Astrocyte (in vitro differentiated cells and primary cell): ENCODE measurements at regions not wholly inside any gene's neighbourhood (a gene's known extent, or its start where the extent isn't known, plus 50 kb on each side); places are given as distances from the start of the nearest gene placed in this dataset.

ENCODE experiments used
- DNase-seq: peaks from one replicate; pipeline ENCODE4 v3.0.0-alpha.2; 2010; ENCODE audit warnings: low read depth
- FAIRE-seq: peaks from 2 replicates; lab custom pipeline; 2011; peaks lifted over from hg19 to GRCh38; lab: Jason Lieb, UNC
- H2AFZ ChIP-seq: 2 replicates; pipeline ENCODE4 v1.6.0; 2012; ENCODE audit warnings: low read depth, low read length, inconsistent platforms
- H3K27ac ChIP-seq: 2 replicates; pipeline ENCODE4 v1.5.1; 2011; ENCODE audit warnings: low read depth, low read length, inconsistent platforms
- H3K27me3 ChIP-seq: 2 replicates; pipeline ENCODE4 v1.6.0; 2011; ENCODE audit warnings: low read length, inconsistent platforms; ENCODE audit not compliant: insufficient read depth
- H3K36me3 ChIP-seq: 2 replicates; pipeline ENCODE4 v1.5.1; 2011; ENCODE audit warnings: low read length, inconsistent platforms; ENCODE audit not compliant: insufficient read depth
- H3K4me1 ChIP-seq: 2 replicates; pipeline ENCODE4 v1.5.1; 2011; ENCODE audit warnings: low read length, inconsistent platforms; ENCODE audit not compliant: insufficient read depth
- H3K4me2 ChIP-seq: 2 replicates; pipeline ENCODE4 v1.6.0; 2012; ENCODE audit warnings: low read length, inconsistent platforms
- H3K4me3 ChIP-seq: 2 replicates; pipeline ENCODE4 v1.5.1; 2011; ENCODE audit warnings: low read depth, mild to moderate bottlenecking, low read length, inconsistent platforms; ENCODE audit not compliant: insufficient read depth
- H3K79me2 ChIP-seq: 2 replicates; pipeline ENCODE4 v1.6.0; 2012; ENCODE audit warnings: mild to moderate bottlenecking, low read length, inconsistent platforms; ENCODE audit not compliant: insufficient read depth
- H3K9ac ChIP-seq: 2 replicates; pipeline ENCODE4 v1.6.0; 2012; ENCODE audit warnings: mild to moderate bottlenecking, low read length, inconsistent platforms
- H3K9me3 ChIP-seq: 2 replicates; pipeline ENCODE4 v1.5.1; 2012; ENCODE audit warnings: low read depth, mild to moderate bottlenecking, low read length, inconsistent platforms; ENCODE audit not compliant: insufficient read depth
- H4K20me1 ChIP-seq: 2 replicates; pipeline ENCODE4 v1.6.0; 2012; ENCODE audit warnings: low read length, inconsistent platforms; ENCODE audit not compliant: insufficient read depth
- H3K27ac Mint-ChIP-seq: one replicate; pipeline ENCODE4 v1.8.0; 2021; ENCODE audit warnings: mild to moderate bottlenecking, mixed read lengths; ENCODE audit not compliant: unreplicated experiment
- H3K27me3 Mint-ChIP-seq: one replicate; pipeline ENCODE4 v1.8.0; 2021; ENCODE audit warnings: low read depth, mixed read lengths; ENCODE audit not compliant: unreplicated experiment
- H3K36me3 Mint-ChIP-seq: one replicate; pipeline ENCODE4 v1.8.0; 2021; ENCODE audit warnings: low read depth, mixed read lengths; ENCODE audit not compliant: unreplicated experiment
- H3K4me1 Mint-ChIP-seq: one replicate; pipeline ENCODE4 v1.8.0; 2021; ENCODE audit warnings: low read depth, mixed read lengths; ENCODE audit not compliant: unreplicated experiment
- H3K4me3 Mint-ChIP-seq: one replicate; pipeline ENCODE4 v1.8.0; 2021; ENCODE audit warnings: mild to moderate bottlenecking, moderate library complexity, mixed read lengths; ENCODE audit not compliant: unreplicated experiment
- H3K9me3 Mint-ChIP-seq: one replicate; pipeline ENCODE4 v1.8.0; 2021; ENCODE audit warnings: mild to moderate bottlenecking, mixed read lengths; ENCODE audit not compliant: unreplicated experiment
- CTCF ChIP-seq: IDR thresholded peaks from 2 replicates; pipeline ENCODE4 v1.5.1; 2011; ENCODE audit warnings: low read depth, mild to moderate bottlenecking, inconsistent platforms, low read length, moderate library complexity; ENCODE audit not compliant: insufficient read depth
- EZH2 ChIP-seq: IDR thresholded peaks from 2 replicates; pipeline ENCODE4 v1.6.1; 2012; ENCODE audit warnings: mild to moderate bottlenecking, low read length, inconsistent platforms; ENCODE audit not compliant: insufficient read depth

- no peaks in the 10 kb centered on the region for H3K9me3 ChIP-seq
- H3K4me1 ChIP-seq = no peaks in the 10 kb centered on the region
- H4K20me1 ChIP-seq = no peaks in the 10 kb centered on the region
- H3K27me3 ChIP-seq = no peaks in the 10 kb centered on the region
- H3K27ac Mint-ChIP-seq = no peak overlapping the region
- H3K27me3 Mint-ChIP-seq = peaks cover 2% of the 10 kb centered on the region
- no peak overlapping the region for H3K27ac ChIP-seq
- TF ChIP-seq EZH2 = no peak
- no peak for TF ChIP-seq CTCF
- no peak overlapping the region for H3K9ac ChIP-seq
- peaks cover 3% of the 10 kb centered on the region for H3K36me3 Mint-ChIP-seq
- no peaks in the 10 kb centered on the region for H3K36me3 ChIP-seq
- H3K9me3 Mint-ChIP-seq = peaks cover 9% of the 10 kb centered on the region
- no peak overlapping the region for H2AFZ ChIP-seq
- DNase-seq = no peak
- no peak for FAIRE-seq
- H3K79me2 ChIP-seq = no peaks in the 10 kb centered on the region
- H3K4me3 ChIP-seq = no peak overlapping the region
- H3K4me1 Mint-ChIP-seq = no peaks in the 10 kb centered on the region
- no peak overlapping the region for H3K4me3 Mint-ChIP-seq
- H3K4me2 ChIP-seq = no peak overlapping the region
These were observed 110.2 kb upstream of the PIEZO2 start for GRCh38 chr18:11259469-11260150.

- no peaks in the 10 kb centered on the region for H3K9me3 ChIP-seq
- no peaks in the 10 kb centered on the region for H3K27me3 ChIP-seq
- no peaks in the 10 kb centered on the region for H3K36me3 Mint-ChIP-seq
- H3K4me2 ChIP-seq = no peak overlapping the region
- no peak overlapping the region for H2AFZ ChIP-seq
- H3K4me3 ChIP-seq = no peak overlapping the region
- FAIRE-seq (no peak), DNase-seq (no peak)
- no peaks in the 10 kb centered on the region for H3K4me1 Mint-ChIP-seq
- no peaks in the 10 kb centered on the region for H3K4me1 ChIP-seq
- no peaks in the 10 kb centered on the region for H4K20me1 ChIP-seq
- no peak overlapping the region for H3K27ac ChIP-seq
- no peak overlapping the region for H3K27ac Mint-ChIP-seq
- H3K79me2 ChIP-seq = no peaks in the 10 kb centered on the region
- H3K9ac ChIP-seq = no peak overlapping the region
- H3K27me3 Mint-ChIP-seq = peaks cover 2% of the 10 kb centered on the region
- no peak for TF ChIP-seq CTCF
- no peak for TF ChIP-seq EZH2
- H3K4me3 Mint-ChIP-seq = no peak overlapping the region
- no peaks in the 10 kb centered on the region for H3K9me3 Mint-ChIP-seq
- H3K36me3 ChIP-seq = no peaks in the 10 kb centered on the region
These were observed 108.8 kb upstream of the PIEZO2 start for GRCh38 chr18:11258039-11258610.

DNA sequence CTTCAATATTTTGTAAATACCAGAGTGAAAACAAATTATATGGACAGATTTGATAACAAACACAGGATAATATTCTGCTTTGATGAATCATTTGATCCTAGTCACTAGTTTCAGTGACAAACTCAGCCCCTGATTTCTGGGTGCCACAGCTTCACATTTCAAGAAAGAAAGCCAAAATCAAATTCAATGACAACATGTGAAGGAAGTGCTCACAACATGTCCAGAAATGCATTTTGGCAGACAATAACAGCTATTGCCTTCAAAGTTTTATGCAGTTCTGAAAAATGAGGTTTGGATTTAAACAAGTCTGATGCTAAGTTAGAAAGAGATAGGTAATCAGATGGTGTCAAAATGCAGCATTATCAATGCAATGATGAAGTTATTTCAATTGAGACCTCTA, 106.9 kb upstream of the PIEZO2 start:
- Histone ChIP-seq H3K4me1 (no peaks in the 10 kb centered on the region), H3K9me3 (no peaks in the 10 kb centered on the region), H3K27ac (no peak overlapping the region), H3K79me2 (no peaks in the 10 kb centered on the region), H3K27me3 (no peaks in the 10 kb centered on the region), H4K20me1 (no peaks in the 10 kb centered on the region), H3K36me3 (no peaks in the 10 kb centered on the region), H3K9ac (no peak overlapping the region), H3K4me3 (no peak overlapping the region), H2AFZ (no peak overlapping the region), H3K4me2 (no peak overlapping the region)
- Mint-ChIP-seq H3K27me3 (peaks cover 2% of the 10 kb centered on the region), H3K4me1 (peaks cover 7% of the 10 kb centered on the region), H3K4me3 (no peak overlapping the region), H3K9me3 (no peaks in the 10 kb centered on the region), H3K36me3 (no peaks in the 10 kb centered on the region), H3K27ac (no peak overlapping the region)
- DNase-seq (no peak), FAIRE-seq (no peak)
- TF ChIP-seq CTCF (no peak), EZH2 (no peak)
